Hepatocyte (in vitro differentiated cells): ENCODE measurements at regions not wholly inside any gene's neighbourhood (a gene's known extent, or its start where the extent isn't known, plus 50 kb on each side); places are given as distances from the start of the nearest gene placed in this dataset.

Experiments
- DNase-seq: peaks from one replicate; pipeline ENCODE4 v3.0.0-alpha.2; 2016; ENCODE audit warnings: low spot score
- H2AFZ ChIP-seq: fragments of 200-600 bp; sonication (generic); 2 replicates; pipeline ENCODE4 v1.6.0; 2016; ENCODE audit warnings: antibody characterized with exemption, mild to moderate bottlenecking
- H3K27ac ChIP-seq: fragments of 200-600 bp; sonication (generic); 2 replicates; pipeline ENCODE4 v1.5.1; 2016; ENCODE audit warnings: mild to moderate bottlenecking
- H3K27me3 ChIP-seq: fragments of 200-600 bp; sonication (generic); 2 replicates; pipeline ENCODE4 v1.6.1; 2016
- H3K36me3 ChIP-seq: fragments of 200-600 bp; sonication (generic); replicated peaks from 2 replicates; pipeline ENCODE4 v1.5.1; 2016; ENCODE audit warnings: low read depth; ENCODE audit not compliant: insufficient read depth
- H3K4me1 ChIP-seq: fragments of 200-600 bp; sonication (generic); 2 replicates; pipeline ENCODE4 v1.5.1; 2016; ENCODE audit warnings: mild to moderate bottlenecking, moderate library complexity; ENCODE audit not compliant: insufficient read depth
- H3K4me2 ChIP-seq: fragments of 200-600 bp; sonication (generic); 2 replicates; pipeline ENCODE4 v1.6.0; 2016
- H3K4me3 ChIP-seq: fragments of 200-600 bp; sonication (generic); 2 replicates; pipeline ENCODE4 v1.5.1; 2016; ENCODE audit warnings: mild to moderate bottlenecking
- H3K79me2 ChIP-seq: fragments of 200-600 bp; sonication (generic); 2 replicates; pipeline ENCODE4 v1.6.0; 2017; ENCODE audit warnings: mild to moderate bottlenecking
- H3K9me2 ChIP-seq: fragments of 200-600 bp; sonication (generic); replicated peaks from 2 replicates; pipeline ENCODE4 v1.6.0; 2017; ENCODE audit warnings: mild to moderate bottlenecking; ENCODE audit not compliant: insufficient read depth
- H3K9me3 ChIP-seq: fragments of 200-600 bp; sonication (generic); 2 replicates; pipeline ENCODE4 v1.5.1; 2016; ENCODE audit warnings: low read depth, mild to moderate bottlenecking
- H4K20me1 ChIP-seq: fragments of 200-600 bp; sonication (generic); 2 replicates; pipeline ENCODE4 v1.6.0; 2016; ENCODE audit warnings: mild to moderate bottlenecking; ENCODE audit not compliant: insufficient read depth, poor library complexity, severe bottlenecking
- CTCF ChIP-seq: fragments of 200-600 bp; sonication (generic); IDR thresholded peaks from 2 replicates; pipeline ENCODE4 v1.5.1; 2016; ENCODE audit warnings: antibody characterized with exemption, mild to moderate bottlenecking; ENCODE audit not compliant: poor library complexity
- EZH2 ChIP-seq: fragments of 200-600 bp; sonication (generic); IDR thresholded peaks from 2 replicates; pipeline ENCODE4 v1.6.1; 2016; ENCODE audit warnings: antibody characterized with exemption, mild to moderate bottlenecking, borderline replicate concordance
- EZH2phosphoT487 ChIP-seq: fragments of 200-600 bp; sonication (generic); IDR thresholded peaks from one replicate; pipeline ENCODE4 v1.6.1; 2018; ENCODE audit warnings: antibody characterized with exemption, mild to moderate bottlenecking, low read depth, moderate library complexity; ENCODE audit not compliant: unreplicated experiment, severe bottlenecking
- WGBS: methylation state at CpG from one replicate; pipeline ENCODE4 v1.1.6; 2016; ENCODE audit warnings: low lambda C conversion rate; ENCODE audit errors: missing lambda C conversion rate; 5-methylcytosine and 5-hydroxymethylcytosine counted together

- Histone ChIP-seq H3K4me3 (no peak overlapping the region), H3K79me2 (no peaks in the 10 kb centered on the region), H4K20me1 (no peaks in the 10 kb centered on the region), H3K27me3 (no peaks in the 10 kb centered on the region), H3K9me3 (no peaks in the 10 kb centered on the region), H3K9me2 (no peaks in the 10 kb centered on the region), H2AFZ (no peak overlapping the region), H3K36me3 (no peaks in the 10 kb centered on the region), H3K27ac (no peak overlapping the region), H3K4me2 (no peak overlapping the region), H3K4me1 (peaks cover 5% of the 10 kb centered on the region)
- 96% methylated on average over 6 of the region's 6 CpGs for WGBS
- no peak for TF ChIP-seq EZH2
- no peak for TF ChIP-seq CTCF
- TF ChIP-seq EZH2phosphoT487 = no peak
- DNase-seq = no peak
Observed at GRCh38 chr1:56149761-56150160, 429.6 kb downstream of the PLPP3 start.

- Histone ChIP-seq H4K20me1 (no peaks in the 10 kb centered on the region), H3K79me2 (no peaks in the 10 kb centered on the region), H3K4me1 (peaks cover 5% of the 10 kb centered on the region), H2AFZ (no peak overlapping the region), H3K9me2 (no peaks in the 10 kb centered on the region), H3K4me2 (no peak overlapping the region), H3K36me3 (no peaks in the 10 kb centered on the region), H3K27ac (no peak overlapping the region), H3K27me3 (no peaks in the 10 kb centered on the region), H3K9me3 (no peaks in the 10 kb centered on the region), H3K4me3 (no peak overlapping the region)
- 67% methylated on average over 6 of the region's 6 CpGs for WGBS
- TF ChIP-seq EZH2 (no peak), CTCF (peak; percentile 24)
- DNase-seq = no peak
Observed at GRCh38 chr1:56148326-56149193, 430.8 kb downstream of the PLPP3 start.

GRCh38 chr1:56147459-56147858 lies 431.9 kb downstream of the PLPP3 start:
- 69% methylated on average over 1 of the region's 1 CpG for WGBS
- Histone ChIP-seq H4K20me1 (no peaks in the 10 kb centered on the region), H3K4me2 (no peak overlapping the region), H2AFZ (no peak overlapping the region), H3K79me2 (no peaks in the 10 kb centered on the region), H3K9me2 (no peaks in the 10 kb centered on the region), H3K4me1 (peaks cover 5% of the 10 kb centered on the region), H3K36me3 (no peaks in the 10 kb centered on the region), H3K4me3 (no peak overlapping the region), H3K27me3 (no peaks in the 10 kb centered on the region), H3K27ac (no peak overlapping the region), H3K9me3 (no peaks in the 10 kb centered on the region)
- no peak for DNase-seq
- no peak for TF ChIP-seq CTCF
- TF ChIP-seq EZH2 = no peak
- TF ChIP-seq EZH2phosphoT487 = no peak
